ENCODE measurements at regions not wholly inside any gene's neighbourhood (a gene's known extent, or its start where the extent isn't known, plus 50 kb on each side); places are given as distances from the start of the nearest gene placed in this dataset.
A peak's percentile ranks its signal among the peaks of the same experiment; 100 is the strongest.

DNA sequence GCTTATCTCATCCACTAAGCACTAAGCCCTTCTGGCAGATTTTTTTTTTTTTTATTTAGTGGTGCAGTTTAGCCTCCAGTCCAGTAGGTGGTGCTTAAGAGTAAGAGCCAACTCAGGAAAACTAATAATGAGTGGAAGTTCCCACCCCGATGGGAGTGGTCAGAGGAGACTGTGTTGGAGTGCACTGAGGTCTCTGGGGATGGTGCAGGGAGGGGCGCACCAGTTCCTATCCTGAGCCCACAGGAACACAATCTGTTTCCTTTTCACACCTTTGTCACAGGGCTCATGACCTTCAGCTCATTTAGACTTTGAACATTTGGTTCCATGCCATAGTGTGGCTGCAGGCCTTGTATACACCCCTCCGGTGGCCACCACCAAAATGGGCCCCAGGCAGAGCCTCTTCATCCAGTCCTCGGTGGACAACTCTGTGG, 367.4 kb downstream of the SPRY2 start:
- Mint-ChIP-seq H3K9me3 (peaks cover 4% of the 10 kb centered on the region), H3K4me1 (no peaks in the 10 kb centered on the region), H3K27me3 (no peaks in the 10 kb centered on the region), H3K27ac (no peak overlapping the region), H3K36me3 (ENCODE audit: low read depth) (no peaks in the 10 kb centered on the region), H3K4me3 (no peak overlapping the region)
- no peak for DNase-seq
- peak; percentile 66 for ATAC-seq (ENCODE audit: low read depth)
- ChIA-PET POLR2A (no interaction called here), CTCF (interaction anchor here (0.6 to 2.0 kb wide), 8 partner anchors 17 to 1052 kb away, joined by 3 to 8 read pairs (median 3); partner anchors contain the start of gene SPRY2)
- TF ChIP-seq CTCF (IDR thresholded peaks at IDR 0.05): no peak
- intact Hi-C loops (cut with micrococcal nuclease): loop anchor here (1.0 to 5.0 kb wide), 3 partner anchors 197 to 391 kb away; partner anchors contain the start of gene SPRY2

DNA sequence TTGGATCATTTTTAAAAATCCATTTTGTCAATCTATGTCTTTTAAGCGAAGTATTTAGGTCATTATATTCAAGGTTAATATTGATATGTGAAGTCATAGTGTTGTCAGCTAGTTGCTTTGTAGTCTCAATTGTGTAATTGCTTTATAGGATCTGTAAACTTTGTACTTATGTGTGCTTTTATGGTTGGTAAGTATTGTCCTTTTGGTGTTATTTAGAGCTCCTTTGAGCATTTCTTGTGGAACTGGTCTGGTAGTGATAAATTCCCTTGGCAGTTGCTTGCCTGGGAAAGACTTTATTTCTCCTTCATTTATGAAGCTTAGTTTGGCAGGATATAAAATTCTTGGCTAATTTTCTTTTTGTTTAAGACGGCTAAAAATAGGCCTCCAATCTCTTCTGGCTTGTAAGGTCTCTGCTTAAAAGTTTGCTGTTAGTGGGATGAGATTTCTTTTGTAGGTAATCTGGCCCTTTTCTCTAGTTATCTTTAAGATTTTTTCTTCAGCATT, 368.8 kb downstream of the SPRY2 start:
- Mint-ChIP-seq H3K27ac (no peak overlapping the region), H3K4me1 (no peaks in the 10 kb centered on the region), H3K4me3 (no peak overlapping the region), H3K27me3 (no peaks in the 10 kb centered on the region), H3K36me3 (ENCODE audit: low read depth) (no peaks in the 10 kb centered on the region), H3K9me3 (peaks cover 4% of the 10 kb centered on the region)
- intact Hi-C loops (cut with micrococcal nuclease): loop anchor here (5.0 kb wide), 1 partner anchor 370 kb away; the partner anchor contains the start of gene SPRY2
- no peak for TF ChIP-seq CTCF (IDR thresholded peaks at IDR 0.05)
- CTCF ChIA-PET: no interaction called here
- POLR2A ChIA-PET: no interaction called here
- DNase-seq (no peak), ATAC-seq (ENCODE audit: low read depth) (no peak)

DNA sequence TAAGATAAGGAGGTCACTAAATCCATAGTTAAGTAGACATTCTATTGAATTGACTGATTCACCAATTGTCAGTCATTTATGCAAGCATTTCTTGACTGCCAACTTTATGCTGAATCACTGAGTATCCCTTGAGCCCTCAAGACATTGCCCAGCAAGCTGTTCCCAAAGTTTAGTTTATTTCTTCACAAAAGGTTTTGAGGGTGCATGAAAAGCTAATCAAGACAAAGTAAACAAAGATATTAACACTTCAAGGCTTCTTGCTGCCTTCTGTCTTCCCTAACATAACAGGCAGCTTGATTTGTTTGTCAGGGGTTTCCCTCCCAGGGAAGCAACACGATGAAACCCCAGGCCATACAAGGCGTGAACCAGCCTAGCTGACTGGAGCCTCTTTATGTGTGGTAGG, 374.4 kb downstream of the SPRY2 start:
- H3K4me1 Mint-ChIP-seq: no peaks in the 10 kb centered on the region
- no peak for DNase-seq
- intact Hi-C loops (cut with micrococcal nuclease): no loop called here
- ChIA-PET POLR2A (no interaction called here), CTCF (no interaction called here)
- no peak overlapping the region for H3K27ac Mint-ChIP-seq
- H3K4me3 Mint-ChIP-seq: no peak overlapping the region
- no peaks in the 10 kb centered on the region for H3K36me3 Mint-ChIP-seq (ENCODE audit: low read depth)
- peaks cover 10% of the 10 kb centered on the region for H3K9me3 Mint-ChIP-seq
- TF ChIP-seq CTCF (IDR thresholded peaks at IDR 0.05): no peak
- ATAC-seq (ENCODE audit: low read depth): no peak
- no peaks in the 10 kb centered on the region for H3K27me3 Mint-ChIP-seq

DNA sequence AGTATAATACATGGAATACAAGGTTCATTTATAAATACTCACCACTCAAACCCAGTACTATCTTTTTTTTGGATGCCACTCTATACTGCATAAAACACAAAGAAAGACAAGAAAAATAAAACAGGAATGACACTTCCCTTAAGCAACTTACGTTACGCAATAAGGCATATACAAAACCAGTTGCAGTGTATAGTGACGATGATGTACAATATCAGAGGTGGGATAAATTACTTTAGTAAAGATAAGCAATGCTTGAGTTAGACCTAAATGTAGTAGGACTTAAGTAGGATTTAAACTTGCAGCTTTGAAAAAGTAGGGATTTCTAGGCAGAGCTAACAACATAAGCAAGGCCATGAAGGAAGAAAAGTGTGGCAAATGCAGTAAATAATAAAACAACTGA, 374.9 kb downstream of the SPRY2 start:
- intact Hi-C loops (cut with micrococcal nuclease): no loop called here
- Mint-ChIP-seq H3K9me3 (peaks cover 10% of the 10 kb centered on the region), H3K27me3 (no peaks in the 10 kb centered on the region), H3K36me3 (ENCODE audit: low read depth) (no peaks in the 10 kb centered on the region), H3K4me1 (no peaks in the 10 kb centered on the region), H3K27ac (no peak overlapping the region), H3K4me3 (no peak overlapping the region)
- ChIA-PET CTCF (no interaction called here), POLR2A (no interaction called here)
- DNase-seq (no peak), ATAC-seq (ENCODE audit: low read depth) (no peak)
- no peak for TF ChIP-seq CTCF (IDR thresholded peaks at IDR 0.05)

- ChIA-PET POLR2A (no interaction called here), CTCF (no interaction called here)
- H3K9me3 Mint-ChIP-seq: peaks cover 4% of the 10 kb centered on the region
- no peak for TF ChIP-seq CTCF (IDR thresholded peaks at IDR 0.05)
- H3K27ac Mint-ChIP-seq: no peak overlapping the region
- DNase-seq: no peak
- H3K4me1 Mint-ChIP-seq: no peaks in the 10 kb centered on the region
- H3K36me3 Mint-ChIP-seq (ENCODE audit: low read depth): no peaks in the 10 kb centered on the region
- ATAC-seq (ENCODE audit: low read depth): no peak
- intact Hi-C loops (cut with micrococcal nuclease): no loop called here
- H3K27me3 Mint-ChIP-seq: no peaks in the 10 kb centered on the region
- no peak overlapping the region for H3K4me3 Mint-ChIP-seq
Measured at GRCh38 chr13:79946556-79946955, 394.4 kb downstream of the SPRY2 start.
